ENCODE measurements at regions not wholly inside any gene's neighbourhood (a gene's known extent, or its start where the extent isn't known, plus 50 kb on each side); places are given as distances from the start of the nearest gene placed in this dataset.
A peak's percentile ranks its signal among the peaks of the same experiment; 100 is the strongest.

DNA sequence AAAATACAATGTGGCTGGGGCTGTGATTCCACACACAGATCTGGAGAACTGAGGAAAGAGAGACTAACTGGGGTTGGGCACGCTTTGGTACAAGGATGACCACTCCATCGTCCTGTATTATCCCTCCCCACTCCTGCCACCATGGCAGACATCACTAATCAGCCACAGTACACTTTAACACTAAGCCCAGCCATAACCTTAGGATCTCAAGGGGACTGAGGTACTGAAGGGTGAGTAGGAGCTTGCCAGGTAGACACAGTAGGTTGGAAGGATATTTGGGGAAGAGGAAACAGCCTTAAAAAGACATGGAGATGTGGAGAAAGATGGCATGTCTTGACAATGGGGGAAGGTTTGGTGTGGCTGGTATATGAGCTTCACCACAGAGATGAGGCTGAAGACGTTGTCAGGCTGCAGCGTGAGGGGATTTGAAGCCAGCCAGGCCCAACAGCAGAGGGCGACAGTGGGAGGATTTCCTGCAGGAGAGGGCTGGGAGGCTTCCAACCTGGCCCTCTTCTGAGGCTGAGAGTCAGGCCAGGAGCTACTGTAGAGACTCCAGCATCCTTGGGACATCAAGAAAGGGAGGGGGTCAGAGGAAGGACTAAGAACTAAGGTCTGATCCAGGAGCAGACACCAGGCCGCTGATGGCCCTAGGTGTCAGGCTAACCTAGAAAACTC is 58.6 kb upstream of the COL13A1 start (continued):
- TF ChIP-seq, protein P1, sequence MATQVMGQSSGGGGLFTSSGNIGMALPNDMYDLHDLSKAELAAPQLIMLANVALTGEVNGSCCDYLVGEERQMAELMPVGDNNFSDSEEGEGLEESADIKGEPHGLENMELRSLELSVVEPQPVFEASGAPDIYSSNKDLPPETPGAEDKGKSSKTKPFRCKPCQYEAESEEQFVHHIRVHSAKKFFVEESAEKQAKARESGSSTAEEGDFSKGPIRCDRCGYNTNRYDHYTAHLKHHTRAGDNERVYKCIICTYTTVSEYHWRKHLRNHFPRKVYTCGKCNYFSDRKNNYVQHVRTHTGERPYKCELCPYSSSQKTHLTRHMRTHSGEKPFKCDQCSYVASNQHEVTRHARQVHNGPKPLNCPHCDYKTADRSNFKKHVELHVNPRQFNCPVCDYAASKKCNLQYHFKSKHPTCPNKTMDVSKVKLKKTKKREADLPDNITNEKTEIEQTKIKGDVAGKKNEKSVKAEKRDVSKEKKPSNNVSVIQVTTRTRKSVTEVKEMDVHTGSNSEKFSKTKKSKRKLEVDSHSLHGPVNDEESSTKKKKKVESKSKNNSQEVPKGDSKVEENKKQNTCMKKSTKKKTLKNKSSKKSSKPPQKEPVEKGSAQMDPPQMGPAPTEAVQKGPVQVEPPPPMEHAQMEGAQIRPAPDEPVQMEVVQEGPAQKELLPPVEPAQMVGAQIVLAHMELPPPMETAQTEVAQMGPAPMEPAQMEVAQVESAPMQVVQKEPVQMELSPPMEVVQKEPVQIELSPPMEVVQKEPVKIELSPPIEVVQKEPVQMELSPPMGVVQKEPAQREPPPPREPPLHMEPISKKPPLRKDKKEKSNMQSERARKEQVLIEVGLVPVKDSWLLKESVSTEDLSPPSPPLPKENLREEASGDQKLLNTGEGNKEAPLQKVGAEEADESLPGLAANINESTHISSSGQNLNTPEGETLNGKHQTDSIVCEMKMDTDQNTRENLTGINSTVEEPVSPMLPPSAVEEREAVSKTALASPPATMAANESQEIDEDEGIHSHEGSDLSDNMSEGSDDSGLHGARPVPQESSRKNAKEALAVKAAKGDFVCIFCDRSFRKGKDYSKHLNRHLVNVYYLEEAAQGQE (IDR thresholded peaks at IDR 0.05; ENCODE audit: borderline replicate concordance), result peak; percentile 29; the same call in 1 of the 2 replicates
- TF ChIP-seq, protein P1 (CRISPR knock-in tag; IDR thresholded peaks at IDR 0.05; ENCODE audit: low read depth), result no peak
- TF ChIP-seq TBL1XR1 (IDR thresholded peaks at IDR 0.05; ENCODE audit: low read length in 2 of 2), result no peak

All from K562 (cell line).